ENCODE measurements at regions not wholly inside any gene's neighbourhood (a gene's known extent, or its start where the extent isn't known, plus 50 kb on each side); places are given as distances from the start of the nearest gene placed in this dataset.

GRCh38 chr20:60371384-60371783, 413.2 kb downstream of the CDH26 start:
- TF ChIP-seq CTCF (IDR thresholded peaks at IDR 0.05; ENCODE audit: low read depth, low read length): no peak

GRCh38 chr20:60372275-60372674, 414.1 kb downstream of the CDH26 start:
- H3K4me3 ChIP-seq (ENCODE audit: low read depth, low read length): no peak overlapping the region
- TF ChIP-seq CTCF (IDR thresholded peaks at IDR 0.05; ENCODE audit: low read depth, low read length): no peak

More at GRCh38 chr20:60371384-60371783, 413.2 kb downstream of the CDH26 start:
- H3K4me3 ChIP-seq (ENCODE audit: low read depth, low read length): no peak overlapping the region

- no peak for TF ChIP-seq CTCF (IDR thresholded peaks at IDR 0.05; ENCODE audit: low read depth, low read length)
- no peak overlapping the region for H3K4me3 ChIP-seq (ENCODE audit: low read depth, low read length)
Observed at GRCh38 chr20:60372822-60373221, 414.6 kb downstream of the CDH26 start.

- TF ChIP-seq CTCF (IDR thresholded peaks at IDR 0.05; ENCODE audit: low read depth, low read length): no peak
- no peak overlapping the region for H3K4me3 ChIP-seq (ENCODE audit: low read depth, low read length)
Observed at GRCh38 chr20:60378620-60379019, 420.4 kb downstream of the CDH26 start.

GRCh38 chr20:60381643-60382400, 423.6 kb downstream of the CDH26 start:
- TF ChIP-seq CTCF (IDR thresholded peaks at IDR 0.05; ENCODE audit: low read depth, low read length): no peak
- H3K4me3 ChIP-seq (ENCODE audit: low read depth, low read length): no peak overlapping the region

DNA sequence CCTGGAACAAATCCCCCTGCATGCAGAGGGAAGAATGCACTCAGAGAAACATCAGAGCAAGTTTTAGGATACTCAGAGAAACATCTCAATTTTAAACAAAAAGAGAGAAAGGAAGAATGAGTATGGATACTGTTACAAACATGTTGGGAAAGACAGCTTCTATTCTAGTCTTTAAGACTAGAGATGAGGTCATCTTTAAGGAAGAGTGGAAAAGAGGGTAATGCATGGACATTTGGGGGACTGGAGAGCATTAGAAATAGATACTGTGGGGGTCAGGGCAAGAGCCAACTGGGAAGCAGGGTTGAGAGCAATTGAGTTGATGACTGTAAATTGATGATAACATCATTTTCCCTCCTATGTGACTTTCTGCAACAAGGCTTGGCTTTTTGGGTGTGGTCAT, 431.2 kb downstream of the CDH26 start:
- no peak overlapping the region for H3K4me3 ChIP-seq (ENCODE audit: low read depth, low read length)
- TF ChIP-seq CTCF (IDR thresholded peaks at IDR 0.05; ENCODE audit: low read depth, low read length): no peak

DNA sequence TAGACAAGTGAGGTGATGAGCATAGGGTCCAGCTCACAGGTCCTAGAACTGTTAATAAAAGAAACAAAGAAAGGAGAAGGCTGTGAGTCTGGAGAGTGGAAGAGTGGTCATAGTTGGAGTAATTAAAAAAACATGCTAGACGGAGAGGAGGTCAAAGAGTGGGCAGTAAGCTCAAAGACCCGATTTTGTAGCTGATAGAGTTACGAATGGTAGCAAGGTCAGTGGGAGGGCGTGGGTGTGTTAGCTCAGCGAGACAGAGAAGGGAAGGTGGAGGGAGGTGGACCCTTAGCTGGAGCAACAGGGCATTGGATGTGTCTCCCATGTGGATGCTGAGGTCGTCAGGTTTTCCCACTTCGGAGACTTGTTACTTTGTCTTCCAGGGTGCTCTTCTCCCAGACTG, 431.7 kb downstream of the CDH26 start:
- no peak overlapping the region for H3K4me3 ChIP-seq (ENCODE audit: low read depth, low read length)
- no peak for TF ChIP-seq CTCF (IDR thresholded peaks at IDR 0.05; ENCODE audit: low read depth, low read length)
